ENCODE measurements at regions not wholly inside any gene's neighbourhood (a gene's known extent, or its start where the extent isn't known, plus 50 kb on each side); places are given as distances from the start of the nearest gene placed in this dataset.

- peak in 1 of 2 experiments; percentile 81; a peak in 2 of 4 replicates for TF ChIP-seq EP300 (IDR thresholded peaks at IDR 0.05; ENCODE audit: low read depth in 2 of 2, low read length in 2 of 2)
- TF ChIP-seq EP300 (CRISPR knock-in tag; IDR thresholded peaks at IDR 0.05; ENCODE audit: borderline replicate concordance) = 0 out of 2 replicates have a peak, but pooled peaks have one; percentile 25
- peak; percentile 73; the same call in 1 of the 2 replicates for TF ChIP-seq ZNF414 (CRISPR knock-in tag; IDR thresholded peaks at IDR 0.05)
- TF ChIP-seq, protein P1, sequence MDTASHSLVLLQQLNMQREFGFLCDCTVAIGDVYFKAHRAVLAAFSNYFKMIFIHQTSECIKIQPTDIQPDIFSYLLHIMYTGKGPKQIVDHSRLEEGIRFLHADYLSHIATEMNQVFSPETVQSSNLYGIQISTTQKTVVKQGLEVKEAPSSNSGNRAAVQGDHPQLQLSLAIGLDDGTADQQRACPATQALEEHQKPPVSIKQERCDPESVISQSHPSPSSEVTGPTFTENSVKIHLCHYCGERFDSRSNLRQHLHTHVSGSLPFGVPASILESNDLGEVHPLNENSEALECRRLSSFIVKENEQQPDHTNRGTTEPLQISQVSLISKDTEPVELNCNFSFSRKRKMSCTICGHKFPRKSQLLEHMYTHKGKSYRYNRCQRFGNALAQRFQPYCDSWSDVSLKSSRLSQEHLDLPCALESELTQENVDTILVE (CRISPR knock-in tag; IDR thresholded peaks at IDR 0.05) = peak; percentile 67
- TF ChIP-seq ZNF546 (CRISPR knock-in tag; conservative IDR thresholded peaks at IDR 0.05) = 0 out of 2 replicates have a peak, but pooled peaks have one; percentile 62
- TF ChIP-seq FOXO1 (CRISPR knock-in tag; IDR thresholded peaks at IDR 0.05) = peak; percentile 52
- TF ChIP-seq NFE2 (CRISPR knock-in tag; IDR thresholded peaks at IDR 0.05) = peak; percentile 64; the same call in 1 of the 2 replicates
- TF ChIP-seq IRX3 (CRISPR knock-in tag; IDR thresholded peaks at IDR 0.05; ENCODE audit: borderline replicate concordance, low read depth) = 0 out of 2 replicates have a peak, but pooled peaks have one; percentile 55
- TF ChIP-seq ZNF687 (CRISPR knock-in tag; IDR thresholded peaks at IDR 0.05) = peak; percentile 86
- peak; percentile 53 for TF ChIP-seq TCF7 (IDR thresholded peaks at IDR 0.05; ENCODE audit: low read depth)
- TF ChIP-seq SNAPC2 (CRISPR knock-in tag; IDR thresholded peaks at IDR 0.05) = no peak; the same call in 1 of the 2 replicates
- TF ChIP-seq, protein P2, sequence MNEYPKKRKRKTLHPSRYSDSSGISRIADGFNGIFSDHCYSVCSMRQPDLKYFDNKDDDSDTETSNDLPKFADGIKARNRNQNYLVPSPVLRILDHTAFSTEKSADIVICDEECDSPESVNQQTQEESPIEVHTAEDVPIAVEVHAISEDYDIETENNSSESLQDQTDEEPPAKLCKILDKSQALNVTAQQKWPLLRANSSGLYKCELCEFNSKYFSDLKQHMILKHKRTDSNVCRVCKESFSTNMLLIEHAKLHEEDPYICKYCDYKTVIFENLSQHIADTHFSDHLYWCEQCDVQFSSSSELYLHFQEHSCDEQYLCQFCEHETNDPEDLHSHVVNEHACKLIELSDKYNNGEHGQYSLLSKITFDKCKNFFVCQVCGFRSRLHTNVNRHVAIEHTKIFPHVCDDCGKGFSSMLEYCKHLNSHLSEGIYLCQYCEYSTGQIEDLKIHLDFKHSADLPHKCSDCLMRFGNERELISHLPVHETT (CRISPR knock-in tag; conservative IDR thresholded peaks at IDR 0.05) = no peak
- TF ChIP-seq JUND (CRISPR knock-in tag; IDR thresholded peaks at IDR 0.05) = peak; percentile 26; the same call in 1 of the 2 replicates
- TF ChIP-seq, protein P3, sequence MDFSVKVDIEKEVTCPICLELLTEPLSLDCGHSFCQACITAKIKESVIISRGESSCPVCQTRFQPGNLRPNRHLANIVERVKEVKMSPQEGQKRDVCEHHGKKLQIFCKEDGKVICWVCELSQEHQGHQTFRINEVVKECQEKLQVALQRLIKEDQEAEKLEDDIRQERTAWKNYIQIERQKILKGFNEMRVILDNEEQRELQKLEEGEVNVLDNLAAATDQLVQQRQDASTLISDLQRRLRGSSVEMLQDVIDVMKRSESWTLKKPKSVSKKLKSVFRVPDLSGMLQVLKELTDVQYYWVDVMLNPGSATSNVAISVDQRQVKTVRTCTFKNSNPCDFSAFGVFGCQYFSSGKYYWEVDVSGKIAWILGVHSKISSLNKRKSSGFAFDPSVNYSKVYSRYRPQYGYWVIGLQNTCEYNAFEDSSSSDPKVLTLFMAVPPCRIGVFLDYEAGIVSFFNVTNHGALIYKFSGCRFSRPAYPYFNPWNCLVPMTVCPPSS (IDR thresholded peaks at IDR 0.05) = no peak
- TF ChIP-seq ZNF260 (CRISPR knock-in tag; IDR thresholded peaks at IDR 0.05; ENCODE audit: borderline replicate concordance, low read depth) = no peak
- TF ChIP-seq, protein P4, sequence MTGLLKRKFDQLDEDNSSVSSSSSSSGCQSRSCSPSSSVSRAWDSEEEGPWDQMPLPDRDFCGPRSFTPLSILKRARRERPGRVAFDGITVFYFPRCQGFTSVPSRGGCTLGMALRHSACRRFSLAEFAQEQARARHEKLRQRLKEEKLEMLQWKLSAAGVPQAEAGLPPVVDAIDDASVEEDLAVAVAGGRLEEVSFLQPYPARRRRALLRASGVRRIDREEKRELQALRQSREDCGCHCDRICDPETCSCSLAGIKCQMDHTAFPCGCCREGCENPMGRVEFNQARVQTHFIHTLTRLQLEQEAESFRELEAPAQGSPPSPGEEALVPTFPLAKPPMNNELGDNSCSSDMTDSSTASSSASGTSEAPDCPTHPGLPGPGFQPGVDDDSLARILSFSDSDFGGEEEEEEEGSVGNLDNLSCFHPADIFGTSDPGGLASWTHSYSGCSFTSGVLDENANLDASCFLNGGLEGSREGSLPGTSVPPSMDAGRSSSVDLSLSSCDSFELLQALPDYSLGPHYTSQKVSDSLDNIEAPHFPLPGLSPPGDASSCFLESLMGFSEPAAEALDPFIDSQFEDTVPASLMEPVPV (CRISPR knock-in tag; IDR thresholded peaks at IDR 0.05) = 0 out of 2 replicates have a peak, but pooled peaks have one; percentile 13
- peak; percentile 81; the same call in 1 of the 2 replicates for TF ChIP-seq TSC22D2 (CRISPR knock-in tag; IDR thresholded peaks at IDR 0.05; ENCODE audit: borderline replicate concordance)
Measured at GRCh38 chr2:20537423-20538307, 90.8 kb downstream of the RHOB start (continued).

Measured in HepG2 (cell line).